HG02623 (cell line): ENCODE measurements at regions not wholly inside any gene's neighbourhood (a gene's known extent, or its start where the extent isn't known, plus 50 kb on each side); places are given as distances from the start of the nearest gene placed in this dataset.

Experiments used
- ATAC-seq: cut with Tn5 transposase; IDR thresholded peaks from one replicate; pipeline ENCODE4 v1.9.1; 2021; ENCODE audit warnings: moderate library complexity; ENCODE audit not compliant: unreplicated experiment

DNA sequence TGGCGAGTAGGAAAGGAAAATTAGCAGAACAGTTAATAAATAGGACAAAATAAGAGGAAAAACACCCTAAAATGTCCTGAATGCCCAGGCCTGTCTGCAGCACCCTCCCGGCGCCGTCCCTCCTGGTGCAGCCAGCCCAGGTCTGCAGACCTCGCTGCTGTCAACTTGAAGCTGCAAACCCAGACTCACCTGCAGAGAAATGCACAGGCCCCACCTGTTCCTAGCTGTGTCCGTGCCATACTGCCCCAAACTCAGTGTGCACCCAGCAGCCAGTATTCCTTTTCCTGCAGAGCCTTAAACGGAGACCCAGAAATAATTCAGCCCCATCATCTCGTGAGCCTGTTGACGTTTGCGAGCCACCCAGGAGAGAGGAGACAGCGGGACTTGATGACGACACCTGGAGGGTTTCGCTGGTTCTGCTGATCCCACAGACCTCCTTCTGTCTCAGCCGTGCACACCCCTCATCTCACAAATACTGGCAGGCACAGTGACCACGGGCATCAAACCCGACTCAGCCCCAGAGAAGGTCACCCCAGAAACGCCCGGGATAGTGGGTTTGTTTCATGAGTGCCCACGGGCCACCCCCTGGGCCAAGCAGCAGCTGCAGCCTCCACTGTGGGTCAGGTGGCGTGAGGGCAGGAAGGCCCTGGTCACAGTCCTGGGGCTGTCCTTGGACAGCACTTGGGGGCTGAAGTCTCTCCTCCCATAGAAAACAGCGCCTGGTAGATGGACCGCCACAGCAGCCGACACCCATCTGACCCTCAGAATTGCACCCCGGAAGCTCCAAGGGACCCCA lies 239.5 kb upstream of the SALL3 start:
- ATAC-seq = no peak

DNA sequence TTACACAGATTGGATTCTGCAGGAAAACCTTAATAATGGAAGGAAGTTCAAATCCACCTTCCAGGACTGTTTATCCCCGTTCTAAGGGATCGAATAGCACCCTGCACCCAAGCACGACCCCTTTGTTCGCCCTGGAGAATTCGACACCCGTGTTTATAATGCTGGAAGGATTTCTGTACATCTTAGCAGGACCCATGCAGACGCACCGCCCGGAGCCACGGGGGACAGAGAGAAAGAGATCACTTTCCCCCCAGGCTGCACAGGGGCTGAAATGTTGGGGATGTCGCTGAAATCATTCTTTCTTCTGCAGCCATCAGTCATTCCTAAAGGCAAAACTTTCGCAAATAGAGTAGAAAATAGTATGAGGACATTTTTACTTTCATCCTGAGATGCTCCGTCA lies 238.7 kb upstream of the SALL3 start:
- no peak for ATAC-seq

DNA sequence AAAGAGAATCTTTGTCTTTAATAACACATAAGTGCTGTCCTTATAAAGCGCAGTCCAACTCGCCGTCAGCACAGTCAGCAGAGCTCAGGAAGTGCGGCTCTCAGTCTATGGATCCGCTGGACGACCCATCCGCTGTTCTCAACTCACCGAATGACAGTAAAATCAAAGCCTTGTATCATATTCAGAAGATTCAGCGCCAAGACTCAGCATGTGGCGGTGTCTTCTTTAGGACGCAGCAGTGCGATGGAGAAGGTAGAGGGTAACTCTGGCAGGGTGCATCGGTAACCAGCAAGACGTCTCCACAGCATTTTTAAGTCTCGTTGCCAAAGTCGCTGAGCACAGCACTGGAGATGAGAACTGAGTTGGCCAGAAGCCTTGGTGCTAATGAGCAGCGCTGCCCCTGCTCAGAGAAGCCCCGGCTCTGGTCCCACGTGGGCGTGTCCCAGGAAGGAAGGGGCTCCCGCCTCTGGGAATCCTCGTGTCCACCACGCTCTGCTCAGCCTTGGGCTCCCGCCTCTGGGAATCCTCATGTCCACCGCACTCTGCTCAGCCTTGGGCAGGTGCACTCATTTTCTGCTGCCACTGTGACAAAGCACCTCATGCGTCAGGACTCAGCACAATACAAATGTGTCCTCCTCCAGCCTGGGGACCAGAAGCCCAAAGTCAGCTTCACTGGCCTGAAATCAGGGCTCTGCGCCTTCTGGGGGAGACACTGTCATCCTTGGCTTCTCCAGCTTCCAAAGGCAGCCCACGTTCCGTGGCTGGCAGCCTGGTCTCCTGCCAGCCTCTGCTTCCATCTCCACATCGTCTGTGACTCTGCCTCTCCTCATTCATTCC lies 238.0 kb upstream of the SALL3 start:
- no peak for ATAC-seq

DNA sequence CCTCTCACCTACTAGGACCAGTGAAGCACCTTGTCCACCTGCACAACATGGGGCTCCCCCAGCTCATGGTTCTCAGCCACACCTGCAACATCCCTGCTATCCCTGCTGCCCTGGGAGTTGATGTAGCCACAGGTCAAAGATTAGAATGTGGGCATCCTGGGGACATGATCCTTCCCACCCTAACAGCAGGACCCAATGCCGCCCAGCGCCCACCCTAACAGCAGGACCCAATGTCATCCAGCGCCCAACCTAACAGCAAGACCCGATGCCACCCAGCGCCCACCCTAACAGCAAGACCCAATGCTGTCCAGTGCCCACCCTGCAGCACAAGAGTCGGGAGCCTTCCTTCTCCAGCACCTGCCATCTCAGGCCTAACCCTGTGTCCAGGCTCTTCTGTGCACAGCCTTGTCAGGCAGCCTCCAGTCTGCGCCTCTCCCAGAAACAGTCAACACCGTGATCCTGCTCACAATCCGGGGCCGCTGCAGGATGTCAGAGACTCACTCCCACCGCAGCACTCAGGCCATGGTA lies 237.3 kb upstream of the SALL3 start:
- ATAC-seq = no peak

DNA sequence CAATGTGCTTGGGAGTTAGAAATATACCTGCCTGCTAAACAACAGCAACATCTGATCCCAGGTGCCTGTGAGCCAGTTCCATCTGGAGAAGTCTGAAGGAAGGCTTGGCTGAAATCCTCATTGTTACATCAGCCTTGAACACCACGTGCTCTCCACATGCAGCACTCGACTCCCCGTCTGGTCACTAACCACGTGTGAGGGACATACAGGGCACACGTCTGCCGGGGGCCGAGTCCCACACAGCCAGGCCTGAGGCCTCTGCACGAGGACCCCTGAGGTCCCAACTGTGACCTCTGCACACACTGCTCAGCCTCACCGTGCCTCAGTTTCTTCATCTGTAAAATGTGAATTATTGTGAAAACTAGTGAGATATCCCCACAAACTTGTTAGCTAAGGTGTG lies 236.5 kb upstream of the SALL3 start:
- ATAC-seq = no peak

DNA sequence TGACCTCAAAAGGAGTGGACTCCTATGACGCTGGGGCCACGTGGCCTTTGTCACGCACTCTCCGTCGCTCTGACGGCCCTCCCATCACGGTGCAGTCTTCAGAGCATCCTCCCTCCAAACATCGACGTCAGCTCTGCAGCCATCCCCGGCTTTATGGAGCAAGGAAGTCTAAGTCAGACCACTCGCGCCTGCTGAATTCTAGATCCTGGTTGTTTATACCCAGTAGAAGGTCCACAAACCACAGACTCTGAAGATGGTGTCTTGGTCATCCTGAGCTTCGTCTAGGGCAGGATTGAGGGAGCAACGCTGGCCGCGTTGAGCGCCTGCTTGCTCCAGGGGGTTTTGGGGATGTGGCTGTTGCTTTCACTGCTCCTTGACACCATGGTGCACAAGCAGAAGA lies 228.0 kb upstream of the SALL3 start:
- no peak for ATAC-seq

DNA sequence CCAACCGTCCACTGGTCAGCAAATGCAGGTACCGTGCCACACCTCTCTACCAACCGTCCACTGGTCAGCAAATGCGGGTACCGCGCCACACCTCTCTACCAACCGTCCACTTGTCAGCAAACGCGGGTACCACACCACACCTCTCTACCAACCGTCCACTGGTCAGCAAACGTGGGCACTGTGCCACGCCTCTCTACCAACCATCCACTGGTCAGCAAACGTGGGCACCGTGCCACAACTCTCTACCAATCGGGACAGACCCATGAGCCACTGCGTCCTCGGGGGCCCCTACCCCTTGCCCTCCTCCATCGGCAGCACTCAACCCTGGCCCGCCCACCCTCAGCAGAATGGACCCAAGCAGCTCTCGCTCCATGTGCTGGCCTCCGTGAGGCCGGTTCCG lies 226.4 kb upstream of the SALL3 start:
- ATAC-seq = no peak

DNA sequence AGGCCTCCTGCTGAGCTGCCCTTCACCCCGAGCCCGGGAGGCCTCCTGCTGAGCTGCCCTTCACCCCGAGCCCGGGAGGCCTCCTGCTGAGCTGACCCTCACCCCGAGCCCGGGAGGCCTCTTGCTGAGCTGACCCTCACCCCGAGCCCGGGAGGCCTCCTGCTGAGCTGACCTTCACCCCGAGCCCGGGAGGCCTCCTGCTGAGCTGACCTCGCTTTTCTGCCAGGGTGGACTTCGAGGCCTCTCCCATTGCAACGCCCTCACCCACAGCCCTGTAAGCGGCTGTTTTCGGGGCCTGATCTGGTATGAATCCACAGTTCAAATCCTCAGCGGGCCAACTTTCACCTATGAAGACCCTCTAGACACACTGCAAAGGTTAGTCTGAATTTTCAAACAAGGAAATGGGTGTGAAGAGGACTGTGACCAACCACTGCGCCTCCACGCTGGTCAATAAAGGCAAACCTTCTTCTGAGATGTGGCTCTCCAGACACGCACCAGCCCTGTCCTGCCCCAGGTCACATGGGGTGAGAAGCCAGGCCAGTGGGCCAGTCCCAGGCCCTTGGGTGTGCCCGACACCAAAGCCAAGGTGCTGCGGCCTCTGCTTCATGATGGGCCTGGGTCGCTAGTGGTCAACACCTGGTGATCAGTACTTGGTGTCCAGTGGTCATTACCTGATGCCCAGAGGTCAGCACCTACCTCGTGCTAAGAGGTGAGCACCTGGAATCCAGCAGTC lies 225.1 kb upstream of the SALL3 start:
- no peak for ATAC-seq

DNA sequence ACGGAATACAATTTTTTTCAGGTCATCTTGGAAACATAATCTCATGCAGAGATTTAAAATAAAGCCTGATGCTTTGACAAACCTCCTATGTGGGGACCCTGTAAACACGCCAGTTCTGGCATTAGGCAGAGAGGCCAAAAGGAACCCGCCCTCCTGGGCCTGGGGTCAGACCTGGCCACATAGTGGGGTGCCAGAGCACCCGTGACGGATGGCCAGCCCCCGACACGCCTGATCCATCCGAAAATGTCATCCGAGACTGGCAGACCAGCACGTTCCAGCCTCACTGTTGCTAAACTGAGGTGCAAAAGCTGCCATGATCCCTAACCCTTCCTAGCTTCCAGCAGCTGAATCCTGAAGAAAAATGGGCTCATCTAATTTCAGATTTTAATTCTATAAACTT lies 222.6 kb upstream of the SALL3 start:
- no peak for ATAC-seq

DNA sequence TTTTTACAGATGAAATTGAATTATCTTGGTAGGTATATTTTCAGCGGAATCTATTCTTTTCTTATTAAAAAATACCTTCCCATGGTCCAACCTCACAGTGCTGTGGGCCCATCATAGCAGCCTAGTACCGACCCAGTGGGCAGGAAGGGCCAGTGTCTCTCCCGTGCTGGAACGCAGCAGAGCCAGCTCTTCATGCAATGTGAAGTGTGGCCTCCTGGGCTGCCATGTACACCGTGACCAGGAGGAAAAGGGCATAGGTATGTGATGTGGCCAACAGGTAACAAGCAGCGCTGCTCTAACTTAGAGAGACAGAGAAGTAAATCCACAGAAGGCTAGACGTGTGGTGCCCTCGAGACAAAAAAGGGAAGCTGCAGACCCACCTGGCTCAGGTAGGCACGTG lies 221.1 kb upstream of the SALL3 start:
- no peak for ATAC-seq

DNA sequence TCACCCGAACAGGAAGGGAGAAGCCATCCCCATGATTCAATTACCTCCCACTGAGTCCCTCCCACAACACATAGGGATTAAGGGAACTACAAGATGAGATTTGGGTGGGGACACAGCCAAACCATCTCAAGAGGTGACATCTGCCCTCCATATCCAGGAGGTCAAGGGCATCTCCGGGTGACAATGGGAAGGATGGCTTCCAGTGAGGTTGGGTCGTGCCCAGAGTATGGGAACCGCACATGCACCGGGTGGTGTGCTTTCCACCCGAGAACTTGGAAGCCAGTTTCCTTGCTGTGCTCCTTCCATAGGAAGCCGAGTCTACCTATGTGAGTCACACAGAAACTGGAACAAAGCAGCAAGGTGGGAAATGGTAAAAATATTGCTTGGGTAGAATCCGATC lies 216.9 kb upstream of the SALL3 start:
- no peak for ATAC-seq

DNA sequence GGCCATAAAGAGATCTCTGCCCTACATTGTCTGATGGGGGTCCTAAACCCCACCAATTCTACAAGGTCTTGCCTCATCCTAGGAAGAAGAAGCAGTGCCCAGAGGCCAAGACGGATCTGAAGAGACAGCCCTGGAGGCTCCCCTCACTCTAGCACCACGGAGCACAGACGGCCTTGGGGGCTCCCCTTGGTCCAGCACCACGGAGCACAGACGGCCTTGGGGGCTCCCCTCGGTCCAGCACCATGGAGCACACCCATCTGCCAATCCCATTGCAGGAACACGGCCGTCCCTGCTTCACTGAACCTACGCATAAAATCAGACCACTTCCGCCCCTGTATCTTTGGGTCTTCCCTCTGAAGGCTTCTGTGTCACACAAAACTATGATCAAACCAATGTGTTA lies 215.1 kb upstream of the SALL3 start:
- ATAC-seq = no peak

DNA sequence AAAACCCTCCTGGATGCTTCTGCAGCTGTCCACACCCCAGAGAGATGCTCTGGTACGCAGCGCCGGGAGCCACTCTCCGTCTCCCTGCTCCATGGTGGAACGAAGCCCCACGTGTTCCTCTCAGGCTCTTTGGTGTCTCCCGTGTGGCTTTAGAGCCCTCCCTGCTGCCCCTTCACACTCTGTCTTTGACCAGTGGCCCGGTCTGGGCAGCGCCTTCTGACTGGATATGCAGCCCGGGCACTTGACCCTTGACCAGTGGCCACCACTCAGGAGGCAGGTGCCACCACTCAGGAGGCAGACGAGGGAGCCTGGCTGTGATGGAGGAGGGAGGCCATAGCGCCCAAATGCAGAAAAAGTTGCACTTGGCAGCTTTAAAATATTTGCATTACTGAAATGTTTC lies 214.5 kb upstream of the SALL3 start:
- ATAC-seq = no peak

DNA sequence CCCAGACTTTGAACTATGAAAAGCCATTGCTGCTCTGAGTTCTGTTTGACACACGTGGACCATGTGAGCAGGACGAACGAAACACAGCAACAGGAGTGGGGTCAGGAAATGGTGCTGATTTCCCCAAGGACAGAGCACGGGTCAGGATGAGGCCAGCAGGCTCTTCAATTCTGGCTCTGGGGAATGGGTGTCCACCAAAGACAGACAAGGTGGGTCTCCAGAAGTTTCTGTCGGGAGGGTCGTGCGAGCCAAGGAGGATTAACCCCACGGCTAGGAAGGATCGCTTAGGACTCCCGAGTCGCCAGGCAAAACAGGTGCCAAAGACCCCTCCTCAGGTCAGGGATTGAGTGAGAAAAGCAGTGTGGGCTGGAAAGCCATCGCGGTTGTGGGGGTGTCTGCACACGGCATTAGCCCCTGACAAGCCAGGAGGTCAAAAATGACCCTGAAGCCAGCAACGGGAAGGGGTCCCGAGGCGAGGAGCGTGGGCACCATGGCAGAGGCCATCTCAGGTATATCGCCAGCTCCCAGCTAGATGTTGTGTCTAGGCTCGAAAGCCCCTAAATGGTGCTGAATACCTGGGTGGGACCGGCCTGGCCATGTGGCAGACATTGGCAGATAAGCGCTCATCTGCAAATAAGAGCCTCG lies 213.9 kb upstream of the SALL3 start:
- no peak for ATAC-seq

DNA sequence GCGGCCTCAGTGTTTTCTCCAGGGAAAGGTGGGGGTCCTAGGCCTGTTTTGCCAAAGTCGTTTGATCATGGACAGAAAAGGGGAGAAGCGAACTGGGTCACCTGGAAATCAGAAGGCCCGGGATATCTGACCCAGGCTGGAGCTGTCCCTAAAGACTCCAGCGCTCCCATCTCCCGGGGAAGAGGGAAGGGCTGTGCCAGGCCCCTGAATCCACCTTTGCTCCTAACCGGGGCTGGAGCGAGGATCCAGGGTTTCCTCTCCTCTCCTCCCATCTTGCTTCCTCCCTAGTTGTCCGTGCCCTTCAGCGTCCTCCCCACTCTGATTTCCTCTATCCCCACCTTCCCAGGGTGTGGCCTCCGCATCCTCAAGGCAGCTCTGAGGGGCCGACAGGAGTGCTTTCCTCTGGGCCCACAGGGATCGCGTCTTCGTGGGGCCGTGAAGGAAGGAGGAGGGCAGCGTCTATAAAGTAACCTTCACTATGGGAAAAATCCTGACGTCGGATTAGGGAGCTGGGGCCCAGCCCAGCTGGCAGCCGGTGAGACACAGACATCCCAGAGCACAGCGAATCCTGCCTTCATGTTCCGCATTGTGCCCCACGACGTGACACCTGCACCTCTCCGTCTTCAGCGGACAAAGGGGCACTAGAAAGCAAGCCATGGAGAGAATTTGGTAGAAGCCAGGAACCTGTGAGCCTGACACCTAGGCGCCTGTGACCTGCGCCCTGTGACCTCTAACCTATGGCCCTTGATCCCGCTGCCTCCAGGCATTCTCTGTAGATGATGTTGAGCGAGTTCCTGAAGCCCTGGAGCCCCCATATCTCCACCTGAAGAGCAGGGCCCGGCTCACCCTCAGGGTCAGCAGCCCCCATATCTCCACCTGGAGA lies 212.7 kb upstream of the SALL3 start:
- ATAC-seq = no peak

DNA sequence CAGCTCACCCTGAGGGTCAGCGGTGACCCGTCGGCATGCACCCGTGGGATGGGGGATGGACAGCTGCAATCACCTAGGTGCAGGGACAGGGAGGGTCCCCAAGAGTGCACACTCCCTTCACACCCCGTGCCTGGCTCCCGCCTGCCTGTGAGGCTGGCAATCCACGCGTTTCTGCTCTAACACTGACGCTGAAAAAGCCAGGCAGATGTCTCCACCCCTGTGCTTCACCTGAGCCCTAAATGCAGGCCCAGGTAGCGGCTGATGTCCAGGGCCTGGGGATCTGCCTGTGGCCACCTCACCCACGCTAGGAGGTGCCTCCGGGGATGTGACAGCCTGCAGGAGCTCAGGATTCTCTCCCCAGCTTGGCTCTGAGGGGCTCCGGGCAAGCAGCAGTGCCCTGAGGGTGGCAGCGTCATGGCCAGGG lies 212.0 kb upstream of the SALL3 start:
- no peak for ATAC-seq

DNA sequence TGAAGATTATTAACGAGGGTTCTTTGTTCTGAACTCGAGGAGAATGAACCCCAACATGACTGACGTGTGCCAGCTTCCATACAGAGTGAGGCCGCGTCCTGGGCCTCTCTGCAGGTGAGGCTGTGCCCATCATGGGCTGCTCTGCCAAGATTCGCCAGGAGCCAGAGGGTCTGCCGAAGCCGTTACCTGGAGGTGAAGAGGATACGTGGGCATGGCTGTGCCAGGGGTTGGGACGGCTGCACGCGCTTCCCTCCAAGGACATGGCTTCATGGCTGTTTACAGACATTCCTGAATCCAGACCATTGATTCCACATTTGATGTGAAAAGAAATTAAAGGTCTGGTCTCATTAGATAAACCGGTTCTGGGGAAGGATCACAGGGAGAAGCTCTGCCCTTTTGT lies 211.4 kb upstream of the SALL3 start:
- ATAC-seq = no peak

DNA sequence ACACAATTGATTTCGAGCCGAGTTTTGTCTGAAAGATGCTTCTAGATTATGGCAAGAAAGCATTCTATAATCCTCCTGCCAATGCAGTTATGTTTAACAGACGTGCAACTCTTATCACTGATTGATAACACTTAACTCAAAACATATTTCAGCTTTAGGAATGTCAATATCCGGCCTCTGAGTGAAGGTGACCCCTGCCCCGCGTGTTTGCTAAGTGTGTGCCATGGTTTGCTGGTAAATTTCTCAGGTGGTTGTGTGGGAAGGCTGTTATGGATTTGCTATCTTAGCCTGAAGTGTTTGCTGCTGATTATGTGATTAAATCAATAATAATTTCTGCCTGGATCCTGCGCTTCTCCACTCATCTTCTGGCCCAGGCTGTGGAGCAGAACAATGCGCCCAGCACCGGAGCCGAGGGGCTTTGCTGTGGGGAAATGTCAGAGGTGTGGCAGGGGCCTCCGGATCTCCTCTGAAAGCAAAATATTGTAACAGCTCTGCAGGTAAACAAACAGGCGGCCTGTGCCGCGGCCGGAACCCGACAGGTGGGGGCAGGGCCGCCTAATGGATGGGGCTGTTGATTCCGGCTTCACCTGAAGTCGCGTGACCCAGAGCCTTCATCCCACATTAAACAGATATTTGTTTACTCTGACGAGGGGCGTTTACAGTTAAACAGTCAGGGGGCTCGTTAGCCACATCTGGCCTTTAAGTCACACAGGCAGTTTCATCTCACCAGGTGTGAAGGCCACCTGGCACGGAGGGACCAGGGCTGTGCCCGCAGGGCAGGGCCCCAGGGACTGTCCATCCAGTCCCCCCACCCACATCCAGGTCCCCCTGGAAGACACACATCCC lies 210.7 kb upstream of the SALL3 start:
- ATAC-seq = no peak

DNA sequence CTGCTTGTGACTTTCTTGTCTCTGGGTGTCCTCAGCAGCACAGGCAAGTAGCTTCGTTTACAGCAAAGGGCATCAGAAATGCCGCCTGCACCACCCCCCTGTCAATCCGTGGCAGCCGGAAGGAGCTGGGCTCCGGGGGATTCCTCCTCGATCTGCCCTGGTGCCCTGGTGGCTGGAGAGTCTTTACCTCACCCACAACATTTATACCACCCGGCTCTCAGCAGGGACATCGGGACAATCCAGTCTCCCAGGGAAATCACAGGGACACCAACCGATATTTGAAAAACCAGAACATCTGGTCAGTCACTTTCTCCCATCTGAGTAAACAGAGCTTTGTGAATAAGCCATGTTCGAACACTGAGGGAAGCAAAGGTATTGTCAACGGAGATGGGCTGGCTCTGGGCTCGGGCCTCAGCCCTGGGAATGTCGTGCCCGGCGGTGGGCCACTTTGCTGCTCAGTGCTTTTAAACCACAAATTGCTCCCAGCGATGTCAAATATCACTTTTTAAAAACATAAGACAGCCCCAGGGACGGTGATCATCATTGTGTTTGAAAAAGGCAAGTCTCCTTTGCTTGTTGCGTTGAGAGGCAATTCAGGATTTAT lies 210.0 kb upstream of the SALL3 start:
- no peak for ATAC-seq
